ENCODE measurements at regions not wholly inside any gene's neighbourhood (a gene's known extent, or its start where the extent isn't known, plus 50 kb on each side); places are given as distances from the start of the nearest gene placed in this dataset.

DNA sequence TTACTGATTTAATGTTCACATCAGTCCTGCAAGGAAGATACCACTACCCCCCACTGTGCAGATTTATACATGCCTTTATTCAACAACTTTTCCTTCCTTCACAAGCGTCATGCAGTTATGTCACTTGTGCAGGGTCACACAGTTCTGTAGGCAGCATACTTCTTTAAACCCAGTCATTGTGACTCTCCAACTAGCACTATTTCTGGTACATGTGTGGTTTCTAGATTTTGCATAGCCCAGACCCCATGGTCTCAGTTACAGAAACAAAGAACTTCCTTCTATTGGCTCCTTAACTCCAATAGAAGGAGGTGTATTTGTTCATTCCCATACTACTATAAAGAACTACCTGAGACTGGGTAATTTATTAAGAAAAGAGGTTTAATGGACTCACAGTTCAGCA lies 333.1 kb downstream of the ZNF516 start:
- Histone ChIP-seq H3K4me2 (ENCODE audit: low read depth, low read length) (no peak overlapping the region), H3K27ac (ENCODE audit: low read length) (no peak overlapping the region), H3K79me2 (ENCODE audit: low read length) (no peaks in the 10 kb centered on the region), H3K9ac (ENCODE audit: low read length) (no peak overlapping the region), H3K9me2 (replicated peaks; ENCODE audit: insufficient read depth, low read length) (no peaks in the 10 kb centered on the region), H3K4me1 (ENCODE audit: low read length) (no peaks in the 10 kb centered on the region), H3K4me3 (ENCODE audit: low read length) (no peak overlapping the region), H3K9me3 (replicated peaks; ENCODE audit: insufficient read depth, low read length) (no peaks in the 10 kb centered on the region), H2AFZ (ENCODE audit: low read length) (no peak overlapping the region), H4K20me1 (ENCODE audit: insufficient read depth, low read length) (no peaks in the 10 kb centered on the region), H3K36me3 (replicated peaks; ENCODE audit: insufficient read depth, low read length) (no peaks in the 10 kb centered on the region), H3K27me3 (replicated peaks; ENCODE audit: insufficient read depth, low read length) (no peaks in the 10 kb centered on the region), H3F3A (ENCODE audit: insufficient read depth, low read length) (no peaks in the 10 kb centered on the region)
- TF ChIP-seq EZH2phosphoT487 (IDR thresholded peaks at IDR 0.05; ENCODE audit: low read length) (no peak), EZH2 (optimal IDR thresholded peaks at IDR 0.05; ENCODE audit: low read depth, low read length) (no peak)
- TF ChIP-seq, protein P1, sequence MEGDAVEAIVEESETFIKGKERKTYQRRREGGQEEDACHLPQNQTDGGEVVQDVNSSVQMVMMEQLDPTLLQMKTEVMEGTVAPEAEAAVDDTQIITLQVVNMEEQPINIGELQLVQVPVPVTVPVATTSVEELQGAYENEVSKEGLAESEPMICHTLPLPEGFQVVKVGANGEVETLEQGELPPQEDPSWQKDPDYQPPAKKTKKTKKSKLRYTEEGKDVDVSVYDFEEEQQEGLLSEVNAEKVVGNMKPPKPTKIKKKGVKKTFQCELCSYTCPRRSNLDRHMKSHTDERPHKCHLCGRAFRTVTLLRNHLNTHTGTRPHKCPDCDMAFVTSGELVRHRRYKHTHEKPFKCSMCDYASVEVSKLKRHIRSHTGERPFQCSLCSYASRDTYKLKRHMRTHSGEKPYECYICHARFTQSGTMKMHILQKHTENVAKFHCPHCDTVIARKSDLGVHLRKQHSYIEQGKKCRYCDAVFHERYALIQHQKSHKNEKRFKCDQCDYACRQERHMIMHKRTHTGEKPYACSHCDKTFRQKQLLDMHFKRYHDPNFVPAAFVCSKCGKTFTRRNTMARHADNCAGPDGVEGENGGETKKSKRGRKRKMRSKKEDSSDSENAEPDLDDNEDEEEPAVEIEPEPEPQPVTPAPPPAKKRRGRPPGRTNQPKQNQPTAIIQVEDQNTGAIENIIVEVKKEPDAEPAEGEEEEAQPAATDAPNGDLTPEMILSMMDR (IDR thresholded peaks at IDR 0.05; ENCODE audit: low read length): no peak
- no peak for DNase-seq

DNA sequence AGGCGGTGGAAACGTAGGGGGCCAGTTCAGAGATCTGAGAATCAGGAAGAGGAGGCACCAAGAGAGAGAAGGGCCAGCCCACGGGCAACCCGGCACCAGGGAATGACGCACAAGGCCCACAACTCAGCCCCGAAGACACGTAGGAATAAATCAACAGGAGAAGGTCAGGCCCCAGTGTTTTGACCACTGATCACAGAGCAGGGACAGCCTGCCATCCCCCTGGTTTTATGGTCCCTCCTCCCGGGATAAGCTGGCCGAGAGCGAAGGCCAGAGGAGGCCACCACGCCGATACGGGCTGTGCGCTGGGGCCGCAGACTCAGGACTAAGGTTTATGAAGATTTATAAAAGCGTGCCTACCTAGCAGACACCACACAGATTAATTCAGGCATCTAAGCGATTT lies 341.4 kb downstream of the ZNF516 start:
- Histone ChIP-seq H3K27me3 (replicated peaks; ENCODE audit: insufficient read depth, low read length) (no peaks in the 10 kb centered on the region), H3F3A (ENCODE audit: insufficient read depth, low read length) (no peaks in the 10 kb centered on the region), H3K36me3 (replicated peaks; ENCODE audit: insufficient read depth, low read length) (no peaks in the 10 kb centered on the region), H3K9me3 (replicated peaks; ENCODE audit: insufficient read depth, low read length) (no peaks in the 10 kb centered on the region), H4K20me1 (ENCODE audit: insufficient read depth, low read length) (no peaks in the 10 kb centered on the region), H3K4me2 (ENCODE audit: low read depth, low read length) (no peak overlapping the region), H2AFZ (ENCODE audit: low read length) (no peak overlapping the region), H3K27ac (ENCODE audit: low read length) (no peak overlapping the region), H3K9me2 (replicated peaks; ENCODE audit: insufficient read depth, low read length) (no peaks in the 10 kb centered on the region), H3K4me3 (ENCODE audit: low read length) (no peak overlapping the region), H3K9ac (ENCODE audit: low read length) (no peak overlapping the region), H3K4me1 (ENCODE audit: low read length) (no peaks in the 10 kb centered on the region), H3K79me2 (ENCODE audit: low read length) (no peaks in the 10 kb centered on the region)
- DNase-seq: no peak
- TF ChIP-seq, protein P1 (IDR thresholded peaks at IDR 0.05; ENCODE audit: low read length): no peak

DNA sequence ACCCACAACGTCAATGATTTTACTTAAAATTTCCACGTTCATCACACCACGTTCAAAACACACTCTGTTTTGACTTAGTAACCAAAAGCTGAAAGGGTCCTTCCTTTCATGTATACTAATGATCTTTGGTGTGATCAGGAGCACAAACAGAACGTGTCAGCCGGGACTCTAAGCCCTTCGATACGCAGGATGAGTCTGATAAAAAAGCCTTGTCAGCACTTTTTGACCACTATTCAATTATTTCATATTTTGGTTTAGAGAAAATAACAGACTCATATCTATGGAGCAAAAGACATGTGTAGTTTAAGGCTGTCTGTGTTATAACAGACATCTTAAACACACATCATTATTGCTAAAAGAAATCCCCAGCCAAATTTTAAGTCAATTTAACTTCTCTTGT lies 345.3 kb downstream of the ZNF516 start:
- H3K36me3 ChIP-seq (replicated peaks; ENCODE audit: insufficient read depth, low read length): no peaks in the 10 kb centered on the region
- no peak overlapping the region for H3K27ac ChIP-seq (ENCODE audit: low read length)
- no peaks in the 10 kb centered on the region for H3F3A ChIP-seq (ENCODE audit: insufficient read depth, low read length)
- no peaks in the 10 kb centered on the region for H3K9me2 ChIP-seq (replicated peaks; ENCODE audit: insufficient read depth, low read length)
- no peak overlapping the region for H3K9ac ChIP-seq (ENCODE audit: low read length)
- no peak for DNase-seq
- no peaks in the 10 kb centered on the region for H3K79me2 ChIP-seq (ENCODE audit: low read length)
- no peak overlapping the region for H3K4me3 ChIP-seq (ENCODE audit: low read length)
- H2AFZ ChIP-seq (ENCODE audit: low read length): no peak overlapping the region
- no peaks in the 10 kb centered on the region for H3K27me3 ChIP-seq (replicated peaks; ENCODE audit: insufficient read depth, low read length)
- no peaks in the 10 kb centered on the region for H4K20me1 ChIP-seq (ENCODE audit: insufficient read depth, low read length)
- no peak overlapping the region for H3K4me2 ChIP-seq (ENCODE audit: low read depth, low read length)
- H3K4me1 ChIP-seq (ENCODE audit: low read length): no peaks in the 10 kb centered on the region
- no peaks in the 10 kb centered on the region for H3K9me3 ChIP-seq (replicated peaks; ENCODE audit: insufficient read depth, low read length)
- no peak for TF ChIP-seq EZH2 (optimal IDR thresholded peaks at IDR 0.05; ENCODE audit: low read depth, low read length)
- no peak for TF ChIP-seq EZH2phosphoT487 (IDR thresholded peaks at IDR 0.05; ENCODE audit: low read length)
- TF ChIP-seq, protein P1 (IDR thresholded peaks at IDR 0.05; ENCODE audit: low read length): no peak

DNA sequence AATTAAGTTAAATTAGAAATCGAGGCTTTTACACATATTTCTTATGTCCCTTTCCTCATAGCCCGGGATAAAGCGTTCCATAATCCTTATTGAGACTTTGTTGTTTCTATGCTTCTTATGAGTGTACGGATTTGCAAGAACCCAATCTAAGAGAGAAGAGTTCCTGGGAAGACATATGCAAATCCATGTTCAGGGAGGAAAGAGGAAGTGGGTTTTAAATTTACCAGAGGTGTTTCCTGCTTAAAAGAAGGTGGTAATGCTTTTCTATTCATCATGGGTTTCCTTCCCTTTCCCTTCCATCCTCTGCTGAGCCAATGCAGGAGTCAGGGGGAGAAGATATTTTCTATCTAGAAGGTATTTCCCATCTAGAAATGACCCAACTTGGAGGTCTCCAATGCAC lies 345.8 kb downstream of the ZNF516 start:
- Histone ChIP-seq H3K9ac (ENCODE audit: low read length) (no peak overlapping the region), H2AFZ (ENCODE audit: low read length) (no peak overlapping the region), H3K27ac (ENCODE audit: low read length) (no peak overlapping the region), H3K4me2 (ENCODE audit: low read depth, low read length) (no peak overlapping the region), H3K79me2 (ENCODE audit: low read length) (no peaks in the 10 kb centered on the region), H4K20me1 (ENCODE audit: insufficient read depth, low read length) (no peaks in the 10 kb centered on the region), H3K4me3 (ENCODE audit: low read length) (no peak overlapping the region), H3K9me2 (replicated peaks; ENCODE audit: insufficient read depth, low read length) (no peaks in the 10 kb centered on the region), H3K36me3 (replicated peaks; ENCODE audit: insufficient read depth, low read length) (no peaks in the 10 kb centered on the region), H3K4me1 (ENCODE audit: low read length) (no peaks in the 10 kb centered on the region), H3F3A (ENCODE audit: insufficient read depth, low read length) (no peaks in the 10 kb centered on the region), H3K27me3 (replicated peaks; ENCODE audit: insufficient read depth, low read length) (no peaks in the 10 kb centered on the region), H3K9me3 (replicated peaks; ENCODE audit: insufficient read depth, low read length) (no peaks in the 10 kb centered on the region)
- DNase-seq: no peak
- TF ChIP-seq, protein P1 (IDR thresholded peaks at IDR 0.05; ENCODE audit: low read length): no peak
- TF ChIP-seq EZH2 (optimal IDR thresholded peaks at IDR 0.05; ENCODE audit: low read depth, low read length) (no peak), EZH2phosphoT487 (IDR thresholded peaks at IDR 0.05; ENCODE audit: low read length) (no peak)
